ENCODE measurements at regions not wholly inside any gene's neighbourhood (a gene's known extent, or its start where the extent isn't known, plus 50 kb on each side); places are given as distances from the start of the nearest gene placed in this dataset.

GRCh38 chr20:41998539-41999341, 380.6 kb upstream of the CHD6 start:
- no peak for DNase-seq (ENCODE audit: extremely low spot score)
- ChIA-PET POLR2A (no interaction called here), CTCF (no interaction called here)
- no peak for TF ChIP-seq CTCF (IDR thresholded peaks at IDR 0.05; ENCODE audit: control extremely low read depth, extremely low read depth, low read depth, missing control alignments)

GRCh38 chr20:41996951-41997350, 378.8 kb upstream of the CHD6 start:
- POLR2A ChIA-PET: no interaction called here
- no peak for DNase-seq (ENCODE audit: extremely low spot score)
- no peak for TF ChIP-seq CTCF (IDR thresholded peaks at IDR 0.05; ENCODE audit: control extremely low read depth, extremely low read depth, low read depth, missing control alignments)
- CTCF ChIA-PET: interaction anchor here (1.2 kb wide), 1 partner anchor 34 kb away, joined by 4 read pairs; no protein-coding TSS in a partner anchor

- ChIA-PET CTCF (no interaction called here), POLR2A (no interaction called here)
- no peak for TF ChIP-seq CTCF (IDR thresholded peaks at IDR 0.05; ENCODE audit: control extremely low read depth, extremely low read depth, low read depth, missing control alignments)
- no peak for DNase-seq (ENCODE audit: extremely low spot score)
Measured at GRCh38 chr20:41992481-41992880, 374.3 kb upstream of the CHD6 start.

- TF ChIP-seq CTCF (IDR thresholded peaks at IDR 0.05; ENCODE audit: control extremely low read depth, extremely low read depth, low read depth, missing control alignments): no peak
Measured at GRCh38 chr20:41991412-41991811, 373.2 kb upstream of the CHD6 start.

GRCh38 chr20:41989935-41990635, 371.9 kb upstream of the CHD6 start:
- POLR2A ChIA-PET: no interaction called here
- DNase-seq (ENCODE audit: extremely low spot score): no peak
- no peak for TF ChIP-seq CTCF (IDR thresholded peaks at IDR 0.05; ENCODE audit: control extremely low read depth, extremely low read depth, low read depth, missing control alignments)
- CTCF ChIA-PET: interaction anchor here (1.0 kb wide), 1 partner anchor 28 kb away, joined by 3 read pairs; no protein-coding TSS in a partner anchor

More at GRCh38 chr20:41991412-41991811, 373.2 kb upstream of the CHD6 start:
- POLR2A ChIA-PET: no interaction called here
- no peak for DNase-seq (ENCODE audit: extremely low spot score)
- CTCF ChIA-PET: no interaction called here

GRCh38 chr20:41989039-41989679, 371.0 kb upstream of the CHD6 start:
- no peak for TF ChIP-seq CTCF (IDR thresholded peaks at IDR 0.05; ENCODE audit: control extremely low read depth, extremely low read depth, low read depth, missing control alignments)
- ChIA-PET POLR2A (no interaction called here), CTCF (no interaction called here)
- DNase-seq (ENCODE audit: extremely low spot score): no peak

All from GM10248 (cell line).